Thyroid gland (tissue), 4 donors: ENCODE measurements at regions not wholly inside any gene's neighbourhood (a gene's known extent, or its start where the extent isn't known, plus 50 kb on each side); places are given as distances from the start of the nearest gene placed in this dataset.

ENCODE experiments used
- POLR2A ChIP-seq, 2 donors: fragments of 450-650 bp; IDR thresholded peaks; one replicate each; pipeline ENCODE4 v1.6.1; 2017; ENCODE audit warnings: antibody characterized with exemption in 2 of 2, mild to moderate bottlenecking in 2 of 2, moderate library complexity in 1 of 2
- TF ChIP-seq, protein P1 (sequence below), 6 experiments: fragments of 200-600 bp in 3 of 6; fragments of 450-650 bp in 3 of 6; sonication (generic) in 3 of 6; IDR thresholded peaks; one replicate each; pipeline ENCODE4 v1.5.1; 2016 to 2019; ENCODE audit warnings: antibody characterized with exemption in 6 of 6, mild to moderate bottlenecking in 2 of 6, inconsistent platforms in 1 of 6, moderate library complexity in 1 of 6

DNA sequence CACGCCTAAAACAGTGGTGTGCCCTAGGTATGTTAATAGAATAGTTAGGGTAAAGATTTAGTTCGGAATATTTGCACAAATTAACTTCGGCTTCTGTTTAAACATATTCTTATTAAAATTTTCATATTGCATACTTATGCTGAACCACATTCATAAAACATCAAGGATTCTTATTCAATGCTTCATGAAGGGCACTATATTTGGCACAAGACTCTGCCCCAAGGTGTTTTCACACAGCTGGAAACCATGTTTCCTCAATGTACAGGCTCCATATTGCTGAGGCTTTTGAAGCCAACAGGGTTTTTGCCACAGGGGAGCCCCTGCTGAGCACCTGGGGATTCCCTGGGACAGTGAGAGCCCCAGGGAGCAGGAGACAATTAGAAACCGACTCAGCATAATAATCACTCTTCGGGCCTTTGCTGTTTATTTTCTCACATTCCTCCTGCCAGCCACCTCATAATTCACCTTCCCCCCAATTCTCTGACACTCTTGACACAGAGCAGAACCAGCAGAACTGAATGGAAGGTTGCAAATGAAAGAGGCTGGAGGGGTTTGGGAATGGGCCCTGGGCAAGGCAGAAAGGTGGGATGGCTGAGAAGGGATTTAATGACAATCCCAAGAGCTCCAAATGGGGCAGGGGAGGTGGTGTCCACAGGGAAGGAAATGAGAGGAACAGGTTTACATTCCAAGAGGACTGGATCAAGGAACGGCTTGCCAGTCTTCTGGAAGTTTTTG is 72.3 kb upstream of the POMP start:
- TF ChIP-seq, protein P1, sequence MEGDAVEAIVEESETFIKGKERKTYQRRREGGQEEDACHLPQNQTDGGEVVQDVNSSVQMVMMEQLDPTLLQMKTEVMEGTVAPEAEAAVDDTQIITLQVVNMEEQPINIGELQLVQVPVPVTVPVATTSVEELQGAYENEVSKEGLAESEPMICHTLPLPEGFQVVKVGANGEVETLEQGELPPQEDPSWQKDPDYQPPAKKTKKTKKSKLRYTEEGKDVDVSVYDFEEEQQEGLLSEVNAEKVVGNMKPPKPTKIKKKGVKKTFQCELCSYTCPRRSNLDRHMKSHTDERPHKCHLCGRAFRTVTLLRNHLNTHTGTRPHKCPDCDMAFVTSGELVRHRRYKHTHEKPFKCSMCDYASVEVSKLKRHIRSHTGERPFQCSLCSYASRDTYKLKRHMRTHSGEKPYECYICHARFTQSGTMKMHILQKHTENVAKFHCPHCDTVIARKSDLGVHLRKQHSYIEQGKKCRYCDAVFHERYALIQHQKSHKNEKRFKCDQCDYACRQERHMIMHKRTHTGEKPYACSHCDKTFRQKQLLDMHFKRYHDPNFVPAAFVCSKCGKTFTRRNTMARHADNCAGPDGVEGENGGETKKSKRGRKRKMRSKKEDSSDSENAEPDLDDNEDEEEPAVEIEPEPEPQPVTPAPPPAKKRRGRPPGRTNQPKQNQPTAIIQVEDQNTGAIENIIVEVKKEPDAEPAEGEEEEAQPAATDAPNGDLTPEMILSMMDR (IDR thresholded peaks at IDR 0.05), result no peak
- no peak for TF ChIP-seq POLR2A (IDR thresholded peaks at IDR 0.05)
